ENCODE measurements at regions not wholly inside any gene's neighbourhood (a gene's known extent, or its start where the extent isn't known, plus 50 kb on each side); places are given as distances from the start of the nearest gene placed in this dataset.
"Not testable (repeated sequence)": the region's sequence is repeated elsewhere in the genome, so short reads cannot be mapped to it uniquely, and the experiment has no call there.

DNA sequence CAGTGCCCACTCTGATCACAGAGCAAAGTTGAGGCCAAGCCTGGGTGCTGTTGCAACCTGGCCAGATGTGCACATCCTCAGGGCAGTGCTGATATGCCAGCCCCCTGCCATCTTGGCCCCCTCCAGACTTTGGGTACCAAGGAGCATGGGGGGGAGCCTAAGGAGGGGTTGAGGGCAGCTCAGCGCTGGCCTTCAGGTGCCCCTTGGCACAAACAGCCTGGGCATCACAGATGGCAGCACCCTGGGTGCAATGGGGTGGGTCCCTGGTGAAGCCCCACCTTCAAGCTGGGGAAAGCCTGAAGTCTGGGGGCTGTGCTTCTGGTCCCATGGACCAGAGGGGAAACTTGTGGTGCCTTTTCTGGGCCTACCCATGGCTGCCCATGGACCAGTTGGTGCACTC, 163.0 kb downstream of the FAM47A start:
- Histone ChIP-seq H2AFZ (ENCODE audit: low read depth, low read length) (no peak overlapping the region), H3K27ac (ENCODE audit: low read length) (no peak overlapping the region), H3K79me2 (ENCODE audit: low read length) (no peaks in the 10 kb centered on the region), H3K4me3 (ENCODE audit: low read length) (no peak overlapping the region), H3K9me3 (ENCODE audit: insufficient read depth, low read length) (0 out of 2 replicates have a peak, but pooled peaks cover 7% of the 10 kb centered on the region), H3K9ac (ENCODE audit: low read length) (no peak overlapping the region), H3K27me3 (ENCODE audit: low read depth, low read length) (no peaks in the 10 kb centered on the region), H3K36me3 (replicated peaks; ENCODE audit: low read depth, low read length) (peaks cover 2% of the 10 kb centered on the region), H3K4me2 (ENCODE audit: low read length) (no peak overlapping the region), H4K20me1 (ENCODE audit: insufficient read depth, low read length) (no peaks in the 10 kb centered on the region), H3K4me1 (ENCODE audit: low read length) (peaks cover 21% of the 10 kb centered on the region)
- TF ChIP-seq, protein P1, sequence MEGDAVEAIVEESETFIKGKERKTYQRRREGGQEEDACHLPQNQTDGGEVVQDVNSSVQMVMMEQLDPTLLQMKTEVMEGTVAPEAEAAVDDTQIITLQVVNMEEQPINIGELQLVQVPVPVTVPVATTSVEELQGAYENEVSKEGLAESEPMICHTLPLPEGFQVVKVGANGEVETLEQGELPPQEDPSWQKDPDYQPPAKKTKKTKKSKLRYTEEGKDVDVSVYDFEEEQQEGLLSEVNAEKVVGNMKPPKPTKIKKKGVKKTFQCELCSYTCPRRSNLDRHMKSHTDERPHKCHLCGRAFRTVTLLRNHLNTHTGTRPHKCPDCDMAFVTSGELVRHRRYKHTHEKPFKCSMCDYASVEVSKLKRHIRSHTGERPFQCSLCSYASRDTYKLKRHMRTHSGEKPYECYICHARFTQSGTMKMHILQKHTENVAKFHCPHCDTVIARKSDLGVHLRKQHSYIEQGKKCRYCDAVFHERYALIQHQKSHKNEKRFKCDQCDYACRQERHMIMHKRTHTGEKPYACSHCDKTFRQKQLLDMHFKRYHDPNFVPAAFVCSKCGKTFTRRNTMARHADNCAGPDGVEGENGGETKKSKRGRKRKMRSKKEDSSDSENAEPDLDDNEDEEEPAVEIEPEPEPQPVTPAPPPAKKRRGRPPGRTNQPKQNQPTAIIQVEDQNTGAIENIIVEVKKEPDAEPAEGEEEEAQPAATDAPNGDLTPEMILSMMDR (IDR thresholded peaks at IDR 0.05; ENCODE audit: low read depth, low read length) = no peak
- TF ChIP-seq EZH2phosphoT487 (IDR thresholded peaks at IDR 0.05; ENCODE audit: low read depth) = no peak

DNA sequence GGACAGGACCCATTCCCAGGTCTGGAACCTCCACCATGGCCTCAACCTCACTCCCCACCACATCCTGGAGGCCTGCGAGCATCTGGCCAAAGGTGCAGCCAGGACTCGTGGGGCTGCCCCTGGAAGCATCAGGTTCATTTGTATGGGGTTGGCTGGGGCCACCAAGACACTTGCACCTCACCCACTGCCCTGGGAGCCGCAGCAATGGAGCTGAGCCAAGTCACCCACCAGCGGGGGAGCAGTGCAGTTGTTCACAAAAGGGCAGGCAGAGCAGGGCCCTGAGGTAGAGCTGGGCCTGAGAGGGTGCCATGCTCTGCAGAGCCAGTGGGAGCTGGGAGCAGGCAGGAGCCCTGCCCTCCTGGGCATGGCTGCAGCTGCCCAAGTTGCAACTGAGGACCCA, 163.5 kb downstream of the FAM47A start:
- Histone ChIP-seq H3K4me2 (ENCODE audit: low read length) (no peak overlapping the region), H2AFZ (ENCODE audit: low read depth, low read length) (no peak overlapping the region), H3K27ac (ENCODE audit: low read length) (no peak overlapping the region), H3K4me3 (ENCODE audit: low read length) (no peak overlapping the region), H3K9me3 (ENCODE audit: insufficient read depth, low read length) (0 out of 2 replicates have a peak, but pooled peaks cover 7% of the 10 kb centered on the region), H3K4me1 (ENCODE audit: low read length) (peaks cover 21% of the 10 kb centered on the region), H3K9ac (ENCODE audit: low read length) (no peak overlapping the region), H3K79me2 (ENCODE audit: low read length) (no peaks in the 10 kb centered on the region), H3K36me3 (replicated peaks; ENCODE audit: low read depth, low read length) (peaks cover 2% of the 10 kb centered on the region), H3K27me3 (ENCODE audit: low read depth, low read length) (no peaks in the 10 kb centered on the region), H4K20me1 (ENCODE audit: insufficient read depth, low read length) (no peaks in the 10 kb centered on the region)
- TF ChIP-seq, protein P1 (IDR thresholded peaks at IDR 0.05; ENCODE audit: low read depth, low read length) = no peak
- no peak for TF ChIP-seq EZH2phosphoT487 (IDR thresholded peaks at IDR 0.05; ENCODE audit: low read depth)

DNA sequence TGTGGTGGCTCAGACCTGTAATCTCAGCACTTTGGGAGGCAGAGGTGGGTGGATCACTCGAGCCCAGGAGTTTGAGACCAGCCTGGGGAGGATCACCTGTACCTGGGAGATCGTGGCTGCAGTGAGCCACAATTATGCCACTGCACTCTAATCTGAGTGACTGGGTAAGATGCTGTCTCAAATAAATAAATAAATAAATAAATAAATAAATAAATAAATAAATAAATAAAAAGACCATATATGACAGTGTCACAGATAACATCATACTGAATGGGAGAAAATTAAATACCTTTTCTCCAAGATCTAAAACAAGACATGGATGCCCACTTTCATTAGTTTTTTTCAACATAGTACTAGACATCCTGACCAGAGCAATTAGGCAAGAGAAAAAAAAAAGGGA, 182.8 kb downstream of the FAM47A start:
- no peaks in the 10 kb centered on the region for H3K27me3 ChIP-seq (ENCODE audit: low read depth, low read length)
- no peak overlapping the region for H3K4me3 ChIP-seq (ENCODE audit: low read length)
- no peak overlapping the region for H3K4me2 ChIP-seq (ENCODE audit: low read length)
- no peak overlapping the region for H3K9ac ChIP-seq (ENCODE audit: low read length)
- H3K36me3 ChIP-seq (replicated peaks; ENCODE audit: low read depth, low read length) = no peaks in the 10 kb centered on the region
- TF ChIP-seq EZH2phosphoT487 (IDR thresholded peaks at IDR 0.05; ENCODE audit: low read depth) = no peak
- TF ChIP-seq, protein P1 (IDR thresholded peaks at IDR 0.05; ENCODE audit: low read depth, low read length) = no peak
- H3K4me1 ChIP-seq (ENCODE audit: low read length) = no peaks in the 10 kb centered on the region
- no peaks in the 10 kb centered on the region for H3K9me3 ChIP-seq (ENCODE audit: insufficient read depth, low read length)
- H3K27ac ChIP-seq (ENCODE audit: low read length) = no peak overlapping the region
- no peak overlapping the region for H2AFZ ChIP-seq (ENCODE audit: low read depth, low read length)
- no peaks in the 10 kb centered on the region for H3K79me2 ChIP-seq (ENCODE audit: low read length)
- H4K20me1 ChIP-seq (ENCODE audit: insufficient read depth, low read length) = no peaks in the 10 kb centered on the region

DNA sequence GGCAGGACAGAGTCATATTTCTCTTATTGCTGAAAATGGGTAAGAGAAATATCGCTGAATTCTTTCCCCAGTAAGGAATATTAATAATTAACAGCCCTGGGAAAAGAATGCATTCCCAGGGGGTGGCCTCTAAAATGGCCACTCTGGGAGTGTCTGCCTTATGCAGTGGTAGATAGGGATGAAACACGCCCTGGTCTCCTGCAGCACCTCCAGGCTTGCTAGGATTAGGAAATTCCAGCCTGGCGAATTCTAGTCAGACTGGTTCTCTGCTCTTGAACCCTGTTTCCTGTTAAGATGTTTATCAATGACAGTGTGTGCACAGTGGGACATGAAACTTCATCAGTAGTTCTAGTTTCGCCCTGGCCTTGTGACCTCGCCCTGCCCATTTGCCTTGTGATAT, 205.9 kb downstream of the FAM47A start:
- H3K9me3 ChIP-seq (ENCODE audit: insufficient read depth, low read length); H2AFZ ChIP-seq (ENCODE audit: low read depth, low read length); H3K4me3 ChIP-seq (ENCODE audit: low read length); H3K9ac ChIP-seq (ENCODE audit: low read length); H3K79me2 ChIP-seq (ENCODE audit: low read length); H3K27ac ChIP-seq (ENCODE audit: low read length); H3K36me3 ChIP-seq (replicated peaks; ENCODE audit: low read depth, low read length); H3K27me3 ChIP-seq (ENCODE audit: low read depth, low read length); H3K4me1 ChIP-seq (ENCODE audit: low read length); H4K20me1 ChIP-seq (ENCODE audit: insufficient read depth, low read length); H3K4me2 ChIP-seq (ENCODE audit: low read length): not testable (repeated sequence)

DNA sequence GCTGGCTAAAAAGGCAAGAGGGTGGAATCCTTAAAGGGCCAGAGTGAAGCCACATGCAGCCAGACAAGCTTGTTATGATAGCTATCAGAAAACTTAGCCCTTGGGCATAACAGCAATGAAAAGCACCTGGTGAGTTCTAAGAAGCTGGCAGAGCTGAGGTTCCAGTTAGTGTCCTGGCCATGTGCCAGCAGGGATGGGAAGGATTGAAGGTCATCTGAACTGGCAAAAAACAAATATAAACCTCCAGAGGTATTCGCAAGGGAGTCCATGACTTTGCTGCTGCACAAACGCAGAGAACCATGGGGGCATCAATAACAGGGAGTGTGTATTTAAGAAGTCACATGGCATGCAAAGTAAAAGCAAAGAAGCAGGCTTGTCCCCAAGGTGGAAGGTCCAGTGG, 208.9 kb downstream of the FAM47A start:
- H3K27ac ChIP-seq (ENCODE audit: low read length) = no peak overlapping the region
- H2AFZ ChIP-seq (ENCODE audit: low read depth, low read length) = no peak overlapping the region
- H3K9ac ChIP-seq (ENCODE audit: low read length) = no peak overlapping the region
- no peaks in the 10 kb centered on the region for H3K36me3 ChIP-seq (replicated peaks; ENCODE audit: low read depth, low read length)
- no peaks in the 10 kb centered on the region for H3K4me1 ChIP-seq (ENCODE audit: low read length)
- no peaks in the 10 kb centered on the region for H4K20me1 ChIP-seq (ENCODE audit: insufficient read depth, low read length)
- no peak overlapping the region for H3K4me2 ChIP-seq (ENCODE audit: low read length)
- TF ChIP-seq, protein P1 (IDR thresholded peaks at IDR 0.05; ENCODE audit: low read depth, low read length) = no peak
- no peak for TF ChIP-seq EZH2phosphoT487 (IDR thresholded peaks at IDR 0.05; ENCODE audit: low read depth)
- H3K27me3 ChIP-seq (ENCODE audit: low read depth, low read length) = no peaks in the 10 kb centered on the region
- no peaks in the 10 kb centered on the region for H3K9me3 ChIP-seq (ENCODE audit: insufficient read depth, low read length)
- no peaks in the 10 kb centered on the region for H3K79me2 ChIP-seq (ENCODE audit: low read length)
- no peak overlapping the region for H3K4me3 ChIP-seq (ENCODE audit: low read length)

All from OCI-LY3 (cell line).